ENCODE measurements at regions not wholly inside any gene's neighbourhood (a gene's known extent, or its start where the extent isn't known, plus 50 kb on each side); places are given as distances from the start of the nearest gene placed in this dataset.

- DNase-seq (ENCODE audit: low read depth), result no peak
Observed at GRCh38 chr4:41359836-41360213, 103.1 kb downstream of the UCHL1 start.

GRCh38 chr4:41360214-41360920 lies 103.6 kb downstream of the UCHL1 start:
- no peak for DNase-seq (ENCODE audit: low read depth)

- DNase-seq (ENCODE audit: low read depth), result peak; percentile 36
Observed at GRCh38 chr4:41360921-41361793, 104.4 kb downstream of the UCHL1 start.

GRCh38 chr4:41361794-41362526 lies 105.2 kb downstream of the UCHL1 start:
- DNase-seq (ENCODE audit: low read depth), result peak; percentile 43

GRCh38 chr4:41362621-41363383 lies 106.1 kb downstream of the UCHL1 start:
- no peak for DNase-seq (ENCODE audit: low read depth)

- DNase-seq (ENCODE audit: low read depth), result peak; percentile 96
Observed at GRCh38 chr4:41363384-41363981, 106.8 kb downstream of the UCHL1 start.

- no peak for DNase-seq (ENCODE audit: low read depth)
Observed at GRCh38 chr4:41364876-41365275, 108.1 kb downstream of the UCHL1 start.

GRCh38 chr4:41365681-41366080 lies 109.0 kb downstream of the UCHL1 start:
- DNase-seq (ENCODE audit: low read depth), result no peak

- DNase-seq (ENCODE audit: low read depth), result no peak
Observed at GRCh38 chr4:41366911-41367517, 110.3 kb downstream of the UCHL1 start.

- peak; percentile 91 for DNase-seq (ENCODE audit: low read depth)
Observed at GRCh38 chr4:41369680-41370079, 113.0 kb downstream of the UCHL1 start.

GRCh38 chr4:41373221-41373620 lies 116.5 kb downstream of the UCHL1 start:
- DNase-seq (ENCODE audit: low read depth), result no peak

- DNase-seq (ENCODE audit: low read depth), result no peak
Observed at GRCh38 chr4:41374490-41374889, 117.8 kb downstream of the UCHL1 start.

- DNase-seq (ENCODE audit: low read depth), result no peak
Observed at GRCh38 chr4:41375561-41375960, 118.8 kb downstream of the UCHL1 start.

- no peak for DNase-seq (ENCODE audit: low read depth)
Observed at GRCh38 chr4:41377196-41377595, 120.5 kb downstream of the UCHL1 start.

GRCh38 chr4:41379230-41379629 lies 122.5 kb downstream of the UCHL1 start:
- no peak for DNase-seq (ENCODE audit: low read depth)

- DNase-seq (ENCODE audit: low read depth), result peak; percentile 41
Observed at GRCh38 chr4:41380511-41381157, 123.9 kb downstream of the UCHL1 start.

- DNase-seq (ENCODE audit: low read depth), result no peak
Observed at GRCh38 chr4:41381384-41381783, 124.7 kb downstream of the UCHL1 start.

GRCh38 chr4:41384992-41385391 lies 128.3 kb downstream of the UCHL1 start:
- DNase-seq (ENCODE audit: low read depth), result no peak

GRCh38 chr4:41385481-41385880 lies 128.8 kb downstream of the UCHL1 start:
- DNase-seq (ENCODE audit: low read depth), result no peak

- no peak for DNase-seq (ENCODE audit: low read depth)
Observed at GRCh38 chr4:41388080-41388479, 131.4 kb downstream of the UCHL1 start.
